Vagina (tissue), 2 donors: ENCODE measurements at regions not wholly inside any gene's neighbourhood (a gene's known extent, or its start where the extent isn't known, plus 50 kb on each side); places are given as distances from the start of the nearest gene placed in this dataset.

Experiments used
- POLR2AphosphoS5 ChIP-seq, 2 donors: sonication (generic); formaldehyde crosslinking; IDR thresholded peaks; one replicate each; pipeline ENCODE4 v1.9.0; 2017; ENCODE audit warnings: antibody characterized with exemption in 2 of 2, mild to moderate bottlenecking in 2 of 2, low read depth in 1 of 2; ENCODE audit not compliant: insufficient read depth in 1 of 2
- TF ChIP-seq, protein P1 (sequence below), 3 experiments: fragments of 450-650 bp in 2 of 3; fragments of 200-600 bp in 1 of 3; sonication (generic) in 1 of 3; IDR thresholded peaks; one replicate each; pipeline ENCODE4 v1.5.1; 2017 to 2019; ENCODE audit warnings: antibody characterized with exemption in 3 of 3, mild to moderate bottlenecking in 2 of 3, moderate library complexity in 2 of 3

DNA sequence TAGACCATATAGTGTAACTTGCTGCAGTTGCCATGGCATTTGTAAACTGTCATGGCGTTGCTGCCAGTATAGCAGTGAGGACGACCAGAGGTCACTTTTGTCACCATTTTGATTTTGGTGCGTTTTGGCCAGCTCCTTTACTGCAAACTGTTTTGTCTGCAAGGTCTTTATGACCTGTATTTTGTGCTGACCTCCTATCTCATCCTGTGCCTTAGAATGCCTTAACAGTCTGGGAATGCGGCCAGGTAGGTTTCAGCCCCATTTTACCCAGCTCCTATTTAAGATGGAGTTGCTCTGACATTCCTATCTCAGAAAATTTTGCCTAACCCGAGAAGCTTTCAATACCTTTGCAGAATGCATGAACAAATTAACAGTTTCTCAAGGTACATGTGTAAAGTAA, 914.4 kb upstream of the ACO1 start:
- TF ChIP-seq, protein P1, sequence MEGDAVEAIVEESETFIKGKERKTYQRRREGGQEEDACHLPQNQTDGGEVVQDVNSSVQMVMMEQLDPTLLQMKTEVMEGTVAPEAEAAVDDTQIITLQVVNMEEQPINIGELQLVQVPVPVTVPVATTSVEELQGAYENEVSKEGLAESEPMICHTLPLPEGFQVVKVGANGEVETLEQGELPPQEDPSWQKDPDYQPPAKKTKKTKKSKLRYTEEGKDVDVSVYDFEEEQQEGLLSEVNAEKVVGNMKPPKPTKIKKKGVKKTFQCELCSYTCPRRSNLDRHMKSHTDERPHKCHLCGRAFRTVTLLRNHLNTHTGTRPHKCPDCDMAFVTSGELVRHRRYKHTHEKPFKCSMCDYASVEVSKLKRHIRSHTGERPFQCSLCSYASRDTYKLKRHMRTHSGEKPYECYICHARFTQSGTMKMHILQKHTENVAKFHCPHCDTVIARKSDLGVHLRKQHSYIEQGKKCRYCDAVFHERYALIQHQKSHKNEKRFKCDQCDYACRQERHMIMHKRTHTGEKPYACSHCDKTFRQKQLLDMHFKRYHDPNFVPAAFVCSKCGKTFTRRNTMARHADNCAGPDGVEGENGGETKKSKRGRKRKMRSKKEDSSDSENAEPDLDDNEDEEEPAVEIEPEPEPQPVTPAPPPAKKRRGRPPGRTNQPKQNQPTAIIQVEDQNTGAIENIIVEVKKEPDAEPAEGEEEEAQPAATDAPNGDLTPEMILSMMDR (IDR thresholded peaks at IDR 0.05): no peak
- TF ChIP-seq POLR2AphosphoS5 (IDR thresholded peaks at IDR 0.05; ENCODE audit: insufficient read depth in 1 of 2, low read depth in 1 of 2): no peak
